Gastroesophageal sphincter (tissue), 4 donors: ENCODE measurements at regions not wholly inside any gene's neighbourhood (a gene's known extent, or its start where the extent isn't known, plus 50 kb on each side); places are given as distances from the start of the nearest gene placed in this dataset.

ENCODE experiments used
- ATAC-seq: fragments of 150-250 bp; one replicate; pipeline ENCODE4 v1.9.1; 2016; ENCODE audit warnings: mild to moderate bottlenecking, moderate library complexity
- H3K27ac ChIP-seq, 4 donors: fragments of 200-600 bp; sonication (generic) in 3 of 4; 1 replicate in 3 of 4; 2 replicates in 1 of 4; pipeline ENCODE4 v1.5.1; 2016 to 2019
- H3K27me3 ChIP-seq: fragments of 200-600 bp; sonication (generic); one replicate; pipeline ENCODE4 v1.5.1; 2019
- H3K36me3 ChIP-seq, 2 donors: fragments of 200-600 bp; sonication (generic); one replicate each; pipeline ENCODE4 v1.5.1; 2019; ENCODE audit warnings: control low read depth in 1 of 2
- H3K4me1 ChIP-seq, 3 donors: fragments of 200-600 bp; sonication (generic); 1 replicate in 2 of 3; 2 replicates in 1 of 3; pipeline ENCODE4 v1.5.1; 2016 to 2019; ENCODE audit warnings: control low read depth in 2 of 3
- H3K4me3 ChIP-seq, 2 donors: fragments of 200-600 bp; sonication (generic); one replicate each; pipeline ENCODE4 v1.5.1; 2019; ENCODE audit warnings: mild to moderate bottlenecking in 1 of 2, moderate library complexity in 1 of 2
- H3K9me3 ChIP-seq, 3 donors: fragments of 200-600 bp; sonication (generic); one replicate each; pipeline ENCODE4 v1.5.1; 2017 to 2019; ENCODE audit warnings: control low read depth in 2 of 3
- CTCF ChIP-seq, 4 experiments: fragments of 200-600 bp in 2 of 4; fragments of 450-650 bp in 2 of 4; sonication (generic) in 1 of 4; IDR thresholded peaks; one replicate each; pipeline ENCODE4 v1.5.1; 2017 to 2019; ENCODE audit warnings: antibody characterized with exemption in 4 of 4, mild to moderate bottlenecking in 2 of 4, moderate library complexity in 2 of 4
- EP300 ChIP-seq: sonication (generic); formaldehyde crosslinking; IDR thresholded peaks from one replicate; pipeline ENCODE4 v1.6.1; 2017; ENCODE audit warnings: antibody characterized with exemption, mild to moderate bottlenecking
- POLR2A ChIP-seq, 2 donors: fragments of 450-650 bp; IDR thresholded peaks; one replicate each; pipeline ENCODE4 v1.6.1; 2017; ENCODE audit warnings: antibody characterized with exemption in 2 of 2, mild to moderate bottlenecking in 2 of 2, moderate library complexity in 1 of 2
- POLR2AphosphoS5 ChIP-seq: sonication (generic); formaldehyde crosslinking; IDR thresholded peaks from one replicate; pipeline ENCODE4 v1.6.1; 2017; ENCODE audit warnings: antibody characterized with exemption
- WGBS, 2 donors: methylation state at CpG; one replicate each; pipeline ENCODE4 v1.1.5; 2018; ENCODE audit warnings: low coverage in 1 of 2; 5-methylcytosine and 5-hydroxymethylcytosine counted together

- Histone ChIP-seq H3K4me3 (peak overlapping the region; percentile 34 to 45), H3K27ac (peak overlapping the region in 3 of 4 donors; percentile 33 to 45 (median 44)), H3K4me1 (peaks cover 0 to 11% (median 0%) of the 10 kb centered on the region in 3 donors), H3K9me3 (peaks cover 0 to 8% (median 0%) of the 10 kb centered on the region in 3 donors), H3K27me3 (peaks cover 6% of the 10 kb centered on the region), H3K36me3 (no peaks in the 10 kb centered on the region)
- TF ChIP-seq POLR2A (IDR thresholded peaks at IDR 0.05) (no peak), POLR2AphosphoS5 (peak; percentile 52)
- ATAC-seq, result peak; percentile 94
- WGBS, 2 donors, result 0 to 1% methylated on average over 7 to 9 of the region's 11 CpGs
Measured at GRCh38 chr18:25503567-25504081, 151.7 kb upstream of the ZNF521 start.

- H3K36me3 ChIP-seq, result no peaks in the 10 kb centered on the region
- no peak overlapping the region for H3K27ac ChIP-seq
- no peak for ATAC-seq
- TF ChIP-seq POLR2AphosphoS5, result no peak
- no peak for TF ChIP-seq POLR2A (IDR thresholded peaks at IDR 0.05)
- no peak for TF ChIP-seq EP300
- no peak for TF ChIP-seq CTCF (IDR thresholded peaks at IDR 0.05)
- H3K27me3 ChIP-seq, result no peaks in the 10 kb centered on the region
- 71 to 92% methylated on average over 2 of the region's 2 CpGs for WGBS, 2 donors
- no peaks in the 10 kb centered on the region for H3K4me1 ChIP-seq
- H3K9me3 ChIP-seq, result peaks cover 0 to 25% (median 0%) of the 10 kb centered on the region in 3 donors
- no peak overlapping the region for H3K4me3 ChIP-seq
Measured at GRCh38 chr18:25497151-25497794, 145.3 kb upstream of the ZNF521 start.

GRCh38 chr18:25496544-25496943, 144.6 kb upstream of the ZNF521 start:
- 46 to 57% methylated on average over 2 of the region's 2 CpGs for WGBS, 2 donors
- Histone ChIP-seq H3K4me1 (no peaks in the 10 kb centered on the region), H3K27ac (no peak overlapping the region), H3K36me3 (no peaks in the 10 kb centered on the region), H3K27me3 (no peaks in the 10 kb centered on the region), H3K4me3 (no peak overlapping the region), H3K9me3 (peaks cover 0 to 25% (median 0%) of the 10 kb centered on the region in 3 donors)
- no peak for ATAC-seq
- TF ChIP-seq CTCF (IDR thresholded peaks at IDR 0.05), result no peak
- no peak for TF ChIP-seq POLR2A (IDR thresholded peaks at IDR 0.05)
- TF ChIP-seq POLR2AphosphoS5, result no peak
- no peak for TF ChIP-seq EP300

GRCh38 chr18:25495606-25496005, 143.6 kb upstream of the ZNF521 start:
- no peak for ATAC-seq

GRCh38 chr18:25494888-25495287, 142.9 kb upstream of the ZNF521 start:
- no peaks in the 10 kb centered on the region for H3K36me3 ChIP-seq
- no peak for TF ChIP-seq POLR2A (IDR thresholded peaks at IDR 0.05)
- TF ChIP-seq POLR2AphosphoS5, result no peak
- no peak for TF ChIP-seq CTCF (IDR thresholded peaks at IDR 0.05)
- TF ChIP-seq EP300, result no peak
- no peaks in the 10 kb centered on the region for H3K27me3 ChIP-seq
- H3K9me3 ChIP-seq, result peaks cover 0 to 25% (median 0%) of the 10 kb centered on the region in 3 donors
- H3K27ac ChIP-seq, result no peak overlapping the region
- 70 to 83% methylated on average over 1 of the region's 1 CpG for WGBS, 2 donors
- no peak for ATAC-seq
- H3K4me3 ChIP-seq, result no peak overlapping the region
- H3K4me1 ChIP-seq, result no peaks in the 10 kb centered on the region

More at GRCh38 chr18:25495606-25496005, 143.6 kb upstream of the ZNF521 start:
- no peaks in the 10 kb centered on the region for H3K36me3 ChIP-seq
- no peak for TF ChIP-seq POLR2AphosphoS5
- no peak for TF ChIP-seq POLR2A (IDR thresholded peaks at IDR 0.05)
- TF ChIP-seq EP300, result no peak
- no peak for TF ChIP-seq CTCF (IDR thresholded peaks at IDR 0.05)
- H3K9me3 ChIP-seq, result peaks cover 0 to 25% (median 0%) of the 10 kb centered on the region in 3 donors
- no peak overlapping the region for H3K4me3 ChIP-seq
- H3K4me1 ChIP-seq, result no peaks in the 10 kb centered on the region
- WGBS, 2 donors, result 30 to 40% methylated on average over 1 of the region's 1 CpG
- H3K27ac ChIP-seq, result no peak overlapping the region
- H3K27me3 ChIP-seq, result no peaks in the 10 kb centered on the region
